WTC11 (cell line): ENCODE measurements at regions not wholly inside any gene's neighbourhood (a gene's known extent, or its start where the extent isn't known, plus 50 kb on each side); places are given as distances from the start of the nearest gene placed in this dataset.

Source experiments
- ATAC-seq: fragments of 200-7000 bp; cut with Tn5 transposase; 2 replicates; pipeline ENCODE4 v1.10.0; 2021; ENCODE audit warnings: mild to moderate bottlenecking, moderate library complexity
- CTCF ChIA-PET: fragments of 300-600 bp; sonication (Branson Sonifier 250); formaldehyde crosslinking; loops from one replicate; lab custom pipeline; 2021; ENCODE audit warnings: antibody characterized with exemption; lab: Charles Lee
- POLR2A ChIA-PET: fragments of 350-600 bp; sonication (Branson Sonifier 250); formaldehyde crosslinking; loops from one replicate; lab custom pipeline; 2021; ENCODE audit warnings: antibody characterized with exemption; lab: Charles Lee
- DNase-seq: peaks from one replicate; pipeline ENCODE4 v3.0.0; 2021; ENCODE audit warnings: low spot score
- H3K27ac Mint-ChIP-seq: 2 replicates; pipeline ENCODE4 v1.8.0; 2021; ENCODE audit warnings: mixed read lengths
- H3K27me3 Mint-ChIP-seq: 2 replicates; pipeline ENCODE4 v1.8.0; 2021; ENCODE audit warnings: low read depth, mild to moderate bottlenecking, moderate library complexity, mixed read lengths
- H3K36me3 Mint-ChIP-seq: 2 replicates; pipeline ENCODE4 v1.8.0; 2021; ENCODE audit warnings: mixed read lengths
- H3K4me1 Mint-ChIP-seq: 2 replicates; pipeline ENCODE4 v1.8.0; 2022; ENCODE audit warnings: mixed read lengths
- H3K4me3 Mint-ChIP-seq: 2 replicates; pipeline ENCODE4 v1.8.0; 2021; ENCODE audit warnings: mild to moderate bottlenecking, moderate library complexity, mixed read lengths
- H3K9me3 Mint-ChIP-seq: 2 replicates; pipeline ENCODE4 v1.8.0; 2021; ENCODE audit warnings: mixed read lengths
- ATF2 ChIP-seq: sonication (generic); formaldehyde crosslinking; IDR thresholded peaks from 2 replicates; pipeline ENCODE4 v1.8.1; 2022; ENCODE audit warnings: low read depth, missing genetic modification reagents, borderline replicate concordance
- CREM ChIP-seq: sonication (generic); formaldehyde crosslinking; IDR thresholded peaks from 2 replicates; pipeline ENCODE4 v1.8.1; 2022; ENCODE audit warnings: mild to moderate bottlenecking, missing genetic modification reagents, moderate library complexity
- CTCF ChIP-seq: fragments of 200-600 bp; IDR thresholded peaks from 2 replicates; pipeline ENCODE4 v1.8.0; 2022; ENCODE audit warnings: antibody characterized with exemption
- ELF4 ChIP-seq: sonication (generic); formaldehyde crosslinking; IDR thresholded peaks from 2 replicates; pipeline ENCODE4 v1.8.1; 2022; ENCODE audit warnings: low read depth, mild to moderate bottlenecking, moderate library complexity, missing genetic modification reagents
- FOXJ3 ChIP-seq: sonication (generic); formaldehyde crosslinking; IDR thresholded peaks from 2 replicates; pipeline ENCODE4 v1.9.0; 2021; ENCODE audit warnings: missing genetic modification reagents, mild to moderate bottlenecking, borderline replicate concordance
- FOXP4 ChIP-seq: sonication (generic); formaldehyde crosslinking; IDR thresholded peaks from 2 replicates; pipeline ENCODE4 v1.8.0; 2022; ENCODE audit warnings: mild to moderate bottlenecking, missing genetic modification reagents
- HMGXB4 ChIP-seq: sonication (generic); formaldehyde crosslinking; IDR thresholded peaks from 2 replicates; pipeline ENCODE4 v1.8.1; 2023; ENCODE audit warnings: mild to moderate bottlenecking, moderate library complexity, missing genetic modification reagents
- JAZF1 ChIP-seq: fragments of 250-450 bp; sonication (Bioruptor Pico); IDR thresholded peaks from 2 replicates; pipeline ENCODE4 v1.9.0; 2021; ENCODE audit warnings: moderate library complexity, mild to moderate bottlenecking, inconsistent platforms
- MYBL2 ChIP-seq: sonication (generic); formaldehyde crosslinking; IDR thresholded peaks from 2 replicates; pipeline ENCODE4 v1.8.1; 2023; ENCODE audit warnings: mild to moderate bottlenecking, moderate library complexity, missing genetic modification reagents
- NFATC4 ChIP-seq: fragments of 250-450 bp; sonication (Bioruptor Pico); IDR thresholded peaks from 2 replicates; pipeline ENCODE4 v1.9.0; 2021; ENCODE audit warnings: mild to moderate bottlenecking
- NFE2L1 ChIP-seq: sonication (generic); formaldehyde crosslinking; IDR thresholded peaks from 2 replicates; pipeline ENCODE4 v1.8.1; 2023; ENCODE audit warnings: missing genetic modification reagents
- NFYB ChIP-seq: sonication (generic); formaldehyde crosslinking; conservative IDR thresholded peaks from 2 replicates; pipeline ENCODE4 v1.8.0; 2022; ENCODE audit warnings: low read depth, missing genetic modification reagents
- RELA ChIP-seq: sonication (generic); formaldehyde crosslinking; IDR thresholded peaks from 2 replicates; pipeline ENCODE4 v1.8.1; 2022; ENCODE audit warnings: missing genetic modification reagents, mild to moderate bottlenecking, borderline replicate concordance
- SMAD3 ChIP-seq: sonication (generic); formaldehyde crosslinking; IDR thresholded peaks from 2 replicates; pipeline ENCODE4 v1.8.0; 2022; ENCODE audit warnings: missing genetic modification reagents, mild to moderate bottlenecking, borderline replicate concordance
- STAT6 ChIP-seq: sonication (generic); formaldehyde crosslinking; conservative IDR thresholded peaks from 2 replicates; pipeline ENCODE4 v1.8.1; 2023; ENCODE audit warnings: mild to moderate bottlenecking, low read depth, missing genetic modification reagents, moderate library complexity
- TEAD4 ChIP-seq: sonication (generic); formaldehyde crosslinking; IDR thresholded peaks from 2 replicates; pipeline ENCODE4 v1.8.0; 2022; ENCODE audit warnings: mild to moderate bottlenecking, missing genetic modification reagents
- USF1 ChIP-seq: sonication (generic); formaldehyde crosslinking; IDR thresholded peaks from 2 replicates; pipeline ENCODE4 v1.8.0; 2022; ENCODE audit warnings: mild to moderate bottlenecking, missing genetic modification reagents
- ZNF263 ChIP-seq: sonication (generic); formaldehyde crosslinking; IDR thresholded peaks from 2 replicates; pipeline ENCODE4 v1.8.1; 2022; ENCODE audit warnings: low read depth, mild to moderate bottlenecking, moderate library complexity, missing genetic modification reagents
- ZNF281 ChIP-seq: sonication (generic); formaldehyde crosslinking; IDR thresholded peaks from 2 replicates; pipeline ENCODE4 v1.8.0; 2023; ENCODE audit warnings: mild to moderate bottlenecking, missing genetic modification reagents
- ZNF671 ChIP-seq: fragments of 250-450 bp; sonication (Bioruptor Pico); IDR thresholded peaks from 2 replicates; pipeline ENCODE4 v1.8.0; 2021; ENCODE audit warnings: mild to moderate bottlenecking

- Mint-ChIP-seq H3K27ac (no peak overlapping the region), H3K4me3 (no peak overlapping the region), H3K9me3 (0 out of 2 replicates have a peak, but pooled peaks cover 4% of the 10 kb centered on the region), H3K4me1 (no peaks in the 10 kb centered on the region), H3K27me3 (peaks cover 3% of the 10 kb centered on the region; the same call in 1 of the 2 replicates), H3K36me3 (no peaks in the 10 kb centered on the region)
- ChIA-PET POLR2A (no interaction called here), CTCF (no interaction called here)
- no peak for TF ChIP-seq NFATC4
- no peak for TF ChIP-seq RELA (CRISPR knock-in tag)
- no peak for TF ChIP-seq ELF4
- no peak for TF ChIP-seq JAZF1 (CRISPR knock-in tag)
- no peak for TF ChIP-seq ZNF281 (CRISPR knock-in tag)
- TF ChIP-seq NFYB (CRISPR knock-in tag), result no peak
- no peak for TF ChIP-seq CREM
- no peak for TF ChIP-seq ZNF263 (CRISPR knock-in tag)
- TF ChIP-seq STAT6 (CRISPR knock-in tag), result no peak
- TF ChIP-seq HMGXB4 (CRISPR knock-in tag), result no peak
- TF ChIP-seq FOXJ3, result no peak
- no peak for TF ChIP-seq ZNF671
- TF ChIP-seq ATF2 (CRISPR knock-in tag), result no peak
- no peak for TF ChIP-seq CTCF
- no peak for TF ChIP-seq FOXP4 (CRISPR knock-in tag)
- no peak for TF ChIP-seq USF1 (CRISPR knock-in tag)
- no peak for TF ChIP-seq TEAD4
- TF ChIP-seq SMAD3, result no peak
- no peak for TF ChIP-seq NFE2L1 (CRISPR knock-in tag)
- TF ChIP-seq MYBL2, result no peak
- no peak for ATAC-seq
- DNase-seq, result no peak
Observed at GRCh38 chr4:62797221-62797620, 1597.1 kb downstream of the ADGRL3 start.
